ENCODE measurements at regions not wholly inside any gene's neighbourhood (a gene's known extent, or its start where the extent isn't known, plus 50 kb on each side); places are given as distances from the start of the nearest gene placed in this dataset.

GRCh38 chr2:49860170-49860569 lies 705.9 kb upstream of the FSHR start (continued):
- TF ChIP-seq, protein P1, sequence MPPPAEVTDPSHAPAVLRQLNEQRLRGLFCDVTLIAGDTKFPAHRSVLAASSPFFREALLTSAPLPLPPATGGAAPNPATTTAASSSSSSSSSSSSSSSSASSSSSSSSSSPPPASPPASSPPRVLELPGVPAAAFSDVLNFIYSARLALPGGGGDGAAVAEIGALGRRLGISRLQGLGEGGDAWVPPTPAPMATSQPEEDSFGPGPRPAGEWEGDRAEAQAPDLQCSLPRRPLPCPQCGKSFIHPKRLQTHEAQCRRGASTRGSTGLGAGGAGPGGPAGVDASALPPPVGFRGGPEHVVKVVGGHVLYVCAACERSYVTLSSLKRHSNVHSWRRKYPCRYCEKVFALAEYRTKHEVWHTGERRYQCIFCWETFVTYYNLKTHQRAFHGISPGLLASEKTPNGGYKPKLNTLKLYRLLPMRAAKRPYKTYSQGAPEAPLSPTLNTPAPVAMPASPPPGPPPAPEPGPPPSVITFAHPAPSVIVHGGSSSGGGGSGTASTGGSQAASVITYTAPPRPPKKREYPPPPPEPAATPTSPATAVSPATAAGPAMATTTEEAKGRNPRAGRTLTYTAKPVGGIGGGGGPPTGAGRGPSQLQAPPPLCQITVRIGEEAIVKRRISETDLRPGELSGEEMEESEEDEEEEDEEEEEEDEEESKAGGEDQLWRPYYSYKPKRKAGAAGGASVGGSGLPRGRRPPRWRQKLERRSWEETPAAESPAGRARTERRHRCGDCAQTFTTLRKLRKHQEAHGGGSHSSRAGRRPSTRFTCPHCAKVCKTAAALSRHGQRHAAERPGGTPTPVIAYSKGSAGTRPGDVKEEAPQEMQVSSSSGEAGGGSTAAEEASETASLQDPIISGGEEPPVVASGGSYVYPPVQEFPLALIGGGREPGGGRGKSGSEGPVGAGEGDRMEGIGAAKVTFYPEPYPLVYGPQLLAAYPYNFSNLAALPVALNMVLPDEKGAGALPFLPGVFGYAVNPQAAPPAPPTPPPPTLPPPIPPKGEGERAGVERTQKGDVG (CRISPR knock-in tag; IDR thresholded peaks at IDR 0.05), result no peak
- no peak for TF ChIP-seq KDM1A (IDR thresholded peaks at IDR 0.05; ENCODE audit: borderline replicate concordance)

DNA sequence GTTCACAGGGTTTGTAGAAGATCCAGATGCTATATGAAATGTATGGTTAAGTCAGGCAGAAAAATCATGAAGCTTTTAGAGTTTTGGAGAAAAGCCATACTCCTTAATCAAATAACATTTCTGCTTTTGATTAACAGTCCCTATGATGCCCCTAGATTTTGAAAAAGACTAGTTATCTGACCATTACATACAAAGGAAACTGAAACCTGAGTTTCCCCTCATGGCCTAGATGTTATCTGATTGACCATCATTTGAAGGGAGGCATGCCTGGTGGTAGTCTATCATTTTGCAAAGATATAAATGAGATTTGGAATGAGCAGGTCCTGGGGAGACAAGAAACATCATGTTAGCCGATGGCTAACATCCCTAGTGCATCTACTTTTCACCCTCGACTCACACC lies 704.3 kb upstream of the FSHR start:
- no TSS peak for BruUV-seq (replicated peaks)
- H3K4me1 ChIP-seq (ENCODE audit: control insufficient read depth, insufficient read depth, low read length), result no peaks in the 10 kb centered on the region
- no peak overlapping the region for H3K4me3 ChIP-seq
- H3K27me3 ChIP-seq (replicated peaks in 1 of 2; ENCODE audit: control insufficient read depth in 2 of 2, insufficient read depth in 2 of 2, low read length in 1 of 2), result no peaks in the 10 kb centered on the region
- H3K36me3 ChIP-seq (ENCODE audit: control insufficient read depth in 2 of 2, insufficient read depth in 2 of 2, low read length in 1 of 2), result no peaks in the 10 kb centered on the region
- ChIA-PET SMC1A (ENCODE audit: uncharacterized antibody, unreplicated experiment) (no interaction called here), CTCF (interaction anchor here (0.8 kb wide), 1 partner anchor 115 kb away, joined by 3 read pairs; no protein-coding TSS in a partner anchor), POLR2A (no interaction called here), RAD21 (ENCODE audit: unreplicated experiment) (no interaction called here)
- in situ Hi-C loops (cut with MboI), result no loop called here
- no peak overlapping the region for H3K27ac ChIP-seq (ENCODE audit: control insufficient read depth, insufficient read depth)
- intact Hi-C loops (cut with micrococcal nuclease; ENCODE audit: unreplicated experiment), result no loop called here
- no peaks in the 10 kb centered on the region for H3K9me3 ChIP-seq (replicated peaks; ENCODE audit: control insufficient read depth, insufficient read depth, low read length)
- TF ChIP-seq MXI1 (IDR thresholded peaks at IDR 0.05; ENCODE audit: low read depth, low read length), result no peak
- no peaks in the 10 kb centered on the region for H4K20me1 ChIP-seq (ENCODE audit: control insufficient read depth, insufficient read depth)
- no peak for ATAC-seq
- H3K4me2 ChIP-seq (ENCODE audit: control insufficient read depth, insufficient read depth), result no peak overlapping the region
- DNase-seq (ENCODE audit: low read depth, low spot score), result no peak
- FAIRE-seq, result no peak
- H3K9ac ChIP-seq (ENCODE audit: control insufficient read depth, insufficient read depth, low read length), result no peak overlapping the region
- H3K79me2 ChIP-seq (ENCODE audit: control insufficient read depth, insufficient read depth, low read length), result no peaks in the 10 kb centered on the region
- H2AFZ ChIP-seq (ENCODE audit: control insufficient read depth, low read depth, low read length), result no peak overlapping the region
- WGBS (ENCODE audit: insufficient coverage, insufficient replicate concordance, low lambda C conversion rate, missing lambda C conversion rate), result 2% methylated on average over 2 of the region's 2 CpGs
